IPS DF 4.7 (cell line): ENCODE measurements at regions not wholly inside any gene's neighbourhood (a gene's known extent, or its start where the extent isn't known, plus 50 kb on each side); places are given as distances from the start of the nearest gene placed in this dataset.
A peak's percentile ranks its signal among the peaks of the same experiment; 100 is the strongest.

Experiments
- DNase-seq: peaks from one replicate; pipeline ENCODE4 v3.0.0-alpha.2; 2013; ENCODE audit warnings: low spot score; ENCODE audit errors: extremely low read depth

- no peak for DNase-seq
Measured at GRCh38 chr2:164439885-164440284, 181.4 kb downstream of the GRB14 start.

DNA sequence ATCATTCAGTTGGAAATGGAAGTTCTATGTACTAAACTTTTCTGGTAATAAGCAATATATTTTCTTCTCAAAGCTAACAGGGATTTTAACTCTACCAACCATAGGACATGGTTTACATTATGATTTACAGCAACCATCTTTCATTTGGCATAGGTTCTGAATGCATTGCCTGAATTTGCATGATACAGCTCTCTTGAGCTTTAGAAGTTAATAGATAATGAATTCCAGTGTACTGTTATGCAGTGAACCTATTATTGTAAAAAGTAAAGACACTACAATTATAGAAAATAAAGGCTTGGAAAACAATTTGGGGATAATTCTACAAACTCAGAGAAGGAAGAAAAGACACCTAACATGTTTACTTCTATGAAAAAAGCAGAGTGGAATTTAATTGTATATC lies 182.0 kb downstream of the GRB14 start:
- DNase-seq, result no peak

GRCh38 chr2:164438490-164439205 lies 182.6 kb downstream of the GRB14 start:
- no peak for DNase-seq

DNA sequence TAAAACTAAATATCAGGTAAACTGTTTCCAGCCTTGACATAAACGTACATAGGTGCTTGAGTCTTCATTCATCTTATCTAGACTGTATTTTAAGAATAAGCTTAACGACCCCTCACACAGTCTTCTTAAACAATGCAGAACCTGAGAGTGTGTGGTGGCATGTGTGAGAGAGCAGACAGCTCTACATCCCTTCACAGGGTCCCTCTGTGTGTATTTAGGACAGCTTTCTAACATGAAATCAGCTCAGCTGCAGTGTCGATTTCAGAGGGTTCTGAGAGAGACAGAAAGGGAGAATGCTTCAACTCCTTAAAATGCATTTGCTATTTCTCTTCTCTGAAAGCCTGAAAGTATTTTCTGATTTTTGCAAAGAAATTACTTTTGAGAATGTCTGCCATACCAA lies 185.2 kb downstream of the GRB14 start:
- DNase-seq, result no peak

DNA sequence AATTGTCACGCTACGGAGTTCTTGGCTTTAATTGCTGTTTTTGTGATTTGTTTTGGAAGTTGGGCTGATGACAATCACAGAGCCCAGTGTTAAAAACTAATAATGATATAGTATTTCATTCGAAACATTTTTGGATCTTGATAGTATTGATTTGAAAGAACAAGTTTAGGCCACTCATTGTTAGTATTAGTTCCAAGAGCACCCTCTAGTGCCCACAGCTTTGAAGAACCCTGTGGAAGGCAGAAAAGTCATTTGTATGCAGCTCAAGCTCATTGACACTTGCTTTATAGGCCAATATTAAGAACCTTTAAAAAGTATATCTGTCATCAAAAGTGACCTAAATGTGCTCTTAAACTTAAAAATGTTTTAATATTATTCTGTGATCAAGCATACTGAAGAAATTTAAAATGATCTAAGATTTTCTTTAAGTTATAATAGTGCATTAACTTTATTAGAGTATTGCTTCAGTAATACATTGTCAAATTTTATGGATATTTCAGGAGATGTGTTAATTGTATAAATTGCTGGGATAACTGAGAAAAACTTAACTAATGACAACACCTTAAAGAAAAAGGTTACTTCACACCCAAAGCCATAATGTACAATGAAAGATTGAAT lies 191.0 kb downstream of the GRB14 start:
- DNase-seq, result no peak

DNA sequence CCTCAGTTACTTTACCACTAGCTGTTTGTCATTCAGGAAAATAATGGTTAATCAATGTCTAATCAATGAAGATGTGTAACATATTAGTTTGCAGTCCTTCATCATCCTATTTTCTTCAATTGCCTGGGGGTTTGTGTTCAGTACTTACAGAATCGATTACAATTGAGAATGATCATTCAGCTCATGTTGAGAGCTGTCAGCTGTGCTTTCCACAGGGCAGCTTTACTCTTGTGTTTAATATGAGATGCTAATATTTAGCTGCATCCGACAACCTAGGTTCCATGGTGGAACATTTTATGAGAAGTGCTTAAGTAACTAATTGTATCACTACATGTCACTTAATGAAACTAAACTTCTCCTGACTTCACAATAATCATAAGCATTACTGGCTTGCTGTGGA lies 191.9 kb downstream of the GRB14 start:
- DNase-seq, result no peak

- no peak for DNase-seq
Measured at GRCh38 chr2:164427111-164427510, 194.2 kb downstream of the GRB14 start.

DNA sequence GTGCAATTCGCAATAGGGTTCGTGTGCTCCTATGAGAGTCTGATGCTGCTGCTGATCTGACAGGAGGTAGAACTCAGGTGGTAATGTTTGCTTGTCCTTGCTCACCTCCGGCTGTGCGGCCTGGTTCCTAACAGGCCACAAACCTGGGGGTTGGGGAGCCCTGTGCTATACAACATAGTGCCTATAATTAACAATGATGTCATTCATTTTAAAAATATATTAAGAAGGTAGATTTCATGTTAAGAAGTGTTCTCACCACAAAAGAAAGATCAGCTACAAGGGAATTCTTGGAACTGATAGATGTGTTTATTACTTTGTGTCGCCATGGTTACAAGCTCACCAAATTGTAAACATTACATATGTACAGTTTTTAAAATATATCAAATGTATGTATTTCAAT lies 200.5 kb downstream of the GRB14 start:
- no peak for DNase-seq

DNA sequence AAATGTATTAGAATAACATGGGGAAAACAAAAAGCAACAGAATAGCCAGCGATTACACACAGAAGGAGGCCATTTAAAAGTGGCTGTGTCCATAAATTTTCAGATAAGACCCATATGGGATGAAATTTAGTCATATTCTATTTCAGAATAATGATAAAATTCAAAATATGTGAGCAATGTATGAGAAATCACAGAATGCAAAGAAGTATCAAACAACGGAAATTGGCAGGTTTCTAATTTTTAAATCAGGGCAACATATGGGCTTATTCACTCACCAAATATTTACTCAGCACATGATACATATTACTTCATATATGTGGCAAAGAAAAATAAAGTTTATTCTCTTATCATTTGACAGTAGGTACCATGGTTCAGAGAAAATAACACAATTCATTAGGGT lies 208.5 kb downstream of the GRB14 start:
- no peak for DNase-seq

- no peak for DNase-seq
Measured at GRCh38 chr2:164389411-164389810, 231.9 kb downstream of the GRB14 start.

GRCh38 chr2:164388511-164388910 lies 232.8 kb downstream of the GRB14 start:
- peak; percentile 49 for DNase-seq

DNA sequence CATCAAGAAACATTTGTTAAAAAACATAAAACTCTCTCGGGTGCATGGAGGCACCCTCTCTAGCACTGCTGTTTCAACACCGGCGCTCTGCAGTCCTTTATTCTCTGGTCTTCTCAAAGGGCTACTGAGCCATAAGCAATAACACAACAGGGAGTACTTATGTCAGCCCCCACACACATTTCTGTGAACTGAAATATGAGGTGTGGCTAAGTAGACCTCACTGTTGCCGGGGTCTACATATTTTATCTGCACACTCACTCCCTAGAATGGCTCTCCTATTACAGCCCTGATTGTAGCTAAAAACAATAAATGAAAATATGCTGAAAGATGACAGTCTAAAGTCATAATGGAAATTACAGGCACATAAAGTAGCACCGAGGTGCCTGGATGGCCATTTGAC lies 235.1 kb downstream of the GRB14 start:
- DNase-seq, result no peak

DNA sequence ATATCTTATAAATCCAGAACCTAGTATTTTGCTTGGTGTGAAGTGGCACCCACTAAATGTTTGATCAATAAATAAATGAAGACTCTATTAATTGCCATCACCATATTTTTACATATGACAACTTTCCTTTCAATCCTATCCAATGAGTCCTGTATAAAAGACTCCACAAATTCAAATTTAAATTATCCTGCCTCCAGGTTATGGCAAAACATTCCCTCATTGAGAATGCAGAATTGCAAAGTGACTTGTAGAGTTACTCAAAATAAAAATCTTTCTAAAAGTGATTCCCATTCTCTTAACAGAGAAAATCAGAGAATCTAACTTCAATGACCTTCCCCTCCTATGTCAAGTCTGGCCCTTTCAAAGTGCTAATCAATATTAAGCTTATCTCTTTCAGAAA lies 236.8 kb downstream of the GRB14 start:
- DNase-seq, result no peak

GRCh38 chr2:164371916-164372315 lies 249.4 kb downstream of the GRB14 start:
- DNase-seq, result no peak

GRCh38 chr2:164369366-164369765 lies 251.9 kb downstream of the GRB14 start:
- DNase-seq, result no peak

DNA sequence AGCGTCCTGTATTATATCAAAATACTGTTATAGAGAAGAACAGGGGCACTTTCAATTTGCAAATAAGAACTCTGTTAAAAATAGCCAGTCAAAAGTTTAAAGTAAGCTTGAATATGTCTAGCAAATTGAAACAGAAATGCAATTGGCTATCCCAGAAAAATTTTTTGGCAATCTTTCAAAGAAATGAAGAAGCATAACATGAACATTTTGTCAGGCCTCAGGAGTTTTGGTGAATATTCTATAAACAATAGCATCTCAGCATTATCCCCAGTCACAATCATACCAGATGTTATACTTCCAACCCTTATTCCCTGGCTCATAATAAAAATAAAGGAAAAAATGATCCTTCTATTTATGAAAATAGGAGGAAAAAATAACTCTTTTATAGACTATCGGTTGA lies 252.4 kb downstream of the GRB14 start:
- DNase-seq, result no peak

DNA sequence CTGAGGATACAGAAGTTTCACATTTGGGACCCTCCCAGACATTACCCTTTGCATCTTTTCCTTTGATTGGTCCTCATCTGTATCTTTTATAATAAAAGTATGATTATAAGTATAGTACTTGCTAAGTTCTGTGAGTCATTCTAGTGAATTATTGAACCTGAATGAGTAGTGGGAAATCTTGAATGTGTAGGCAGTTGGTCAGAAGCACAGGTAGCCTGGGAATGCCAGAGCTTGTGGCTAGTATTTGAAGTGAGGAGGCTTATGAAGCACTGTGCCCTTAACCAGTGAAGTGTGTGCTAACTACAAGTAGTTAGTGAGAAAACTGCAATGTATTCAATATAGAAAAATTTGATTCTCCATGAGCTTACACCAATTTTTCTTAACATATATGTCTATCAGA lies 257.6 kb downstream of the GRB14 start:
- DNase-seq, result no peak

DNA sequence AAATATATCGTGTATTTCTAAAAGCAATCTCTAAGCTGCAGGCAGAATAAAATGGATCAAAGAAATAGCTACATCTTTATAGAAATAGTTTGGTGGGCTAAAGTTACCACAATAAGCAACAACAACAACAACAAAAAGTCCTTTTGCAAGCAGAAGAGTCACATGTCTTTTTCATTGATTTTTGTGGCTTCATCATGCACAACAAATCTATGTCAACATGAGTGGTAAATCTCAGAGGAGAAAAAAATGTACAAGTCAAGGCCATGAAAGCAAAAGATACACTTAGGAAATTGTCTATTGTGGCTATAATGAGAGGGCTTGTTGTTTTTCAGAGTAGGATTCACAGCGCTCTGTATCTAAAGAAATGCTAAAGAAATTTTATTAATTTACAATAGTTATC lies 269.7 kb downstream of the GRB14 start:
- DNase-seq, result no peak

GRCh38 chr2:164335947-164336346 lies 285.3 kb downstream of the GRB14 start:
- no peak for DNase-seq

DNA sequence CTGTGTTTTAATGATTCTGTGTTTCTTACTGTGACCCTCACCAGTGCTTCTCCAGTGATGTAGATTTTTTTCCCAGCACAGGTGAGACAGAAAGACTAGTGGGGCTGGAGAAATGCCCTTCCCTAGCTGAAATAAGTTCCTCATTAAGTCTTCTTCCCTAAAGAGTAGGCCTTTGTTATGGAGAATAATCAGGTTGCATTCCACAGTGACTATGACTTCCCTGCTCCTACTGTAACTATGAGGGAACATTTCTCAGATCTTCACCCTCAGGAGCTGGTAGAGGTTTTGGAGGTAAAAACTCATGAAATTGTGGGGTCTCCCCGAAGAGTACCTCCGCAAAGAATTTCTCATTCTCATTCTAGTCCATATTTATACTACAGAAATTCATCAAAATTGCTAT lies 286.2 kb downstream of the GRB14 start:
- peak; percentile 25 for DNase-seq

- DNase-seq, result no peak
Measured at GRCh38 chr2:164328310-164328709, 293.0 kb downstream of the GRB14 start.

GRCh38 chr2:164323978-164324377 lies 297.3 kb downstream of the GRB14 start:
- no peak for DNase-seq

DNA sequence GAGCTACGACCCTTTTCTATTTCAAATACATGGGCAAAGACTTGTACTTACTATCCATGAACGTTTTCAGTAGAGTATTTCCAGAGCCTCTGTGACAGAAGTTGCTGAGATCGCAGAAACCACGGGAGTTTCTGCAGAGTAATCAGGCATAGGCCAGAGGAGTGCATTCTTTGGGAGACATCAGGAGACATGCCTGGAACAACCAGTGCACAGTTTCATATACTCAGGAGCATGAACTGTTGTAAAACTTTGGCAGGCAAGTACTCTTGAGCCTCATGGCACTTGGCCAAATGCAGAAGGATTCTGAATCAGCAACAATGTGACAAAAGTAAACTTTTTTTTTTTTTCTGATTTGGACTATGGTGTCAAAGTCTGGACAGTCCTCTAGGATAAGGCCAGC lies 307.1 kb downstream of the GRB14 start:
- DNase-seq, result no peak
